ENCODE measurements at regions not wholly inside any gene's neighbourhood (a gene's known extent, or its start where the extent isn't known, plus 50 kb on each side); places are given as distances from the start of the nearest gene placed in this dataset.
"Not testable (repeated sequence)": the region's sequence is repeated elsewhere in the genome, so short reads cannot be mapped to it uniquely, and the experiment has no call there.

GRCh38 chr2:160730296-160730995, 236.8 kb upstream of the RBMS1 start:
- no peak for DNase-seq (ENCODE audit: low spot score)

GRCh38 chr2:160731415-160731814, 237.8 kb upstream of the RBMS1 start:
- no peak for DNase-seq (ENCODE audit: low spot score)

GRCh38 chr2:160731856-160732255, 238.2 kb upstream of the RBMS1 start:
- no peak for DNase-seq (ENCODE audit: low spot score)

- no peak for DNase-seq (ENCODE audit: low spot score)
Observed at GRCh38 chr2:160735696-160736095, 242.1 kb upstream of the RBMS1 start.

- no peak for DNase-seq (ENCODE audit: low spot score)
Observed at GRCh38 chr2:160736148-160737028, 242.8 kb upstream of the RBMS1 start.

- no peak for DNase-seq (ENCODE audit: low spot score)
Observed at GRCh38 chr2:160737247-160737646, 243.6 kb upstream of the RBMS1 start.

GRCh38 chr2:160741271-160741670, 247.7 kb upstream of the RBMS1 start:
- DNase-seq (ENCODE audit: low spot score): no peak

- DNase-seq (ENCODE audit: low spot score): no peak
Observed at GRCh38 chr2:160741815-160742214, 248.2 kb upstream of the RBMS1 start.

- DNase-seq (ENCODE audit: low spot score): no peak
Observed at GRCh38 chr2:160742667-160743066, 249.1 kb upstream of the RBMS1 start.

GRCh38 chr2:160747501-160748170, 254.0 kb upstream of the RBMS1 start:
- DNase-seq (ENCODE audit: low spot score): no peak

GRCh38 chr2:160751021-160751420, 257.4 kb upstream of the RBMS1 start:
- DNase-seq (ENCODE audit: low spot score): no peak

- no peak for DNase-seq (ENCODE audit: low spot score)
Observed at GRCh38 chr2:160752475-160753330, 259.1 kb upstream of the RBMS1 start.

- no peak for DNase-seq (ENCODE audit: low spot score)
Observed at GRCh38 chr2:160753331-160753654, 259.7 kb upstream of the RBMS1 start.

GRCh38 chr2:160753960-160754359, 260.4 kb upstream of the RBMS1 start:
- DNase-seq (ENCODE audit: low spot score): no peak

GRCh38 chr2:160756481-160756880, 262.9 kb upstream of the RBMS1 start:
- DNase-seq (ENCODE audit: low spot score): no peak

- not testable (repeated sequence) for DNase-seq (ENCODE audit: low spot score)
Observed at GRCh38 chr2:160762493-160763128, 269.0 kb upstream of the RBMS1 start.

GRCh38 chr2:160783474-160783873, 289.9 kb upstream of the RBMS1 start:
- DNase-seq (ENCODE audit: low spot score): no peak

GRCh38 chr2:160784034-160784433, 290.4 kb upstream of the RBMS1 start:
- no peak for DNase-seq (ENCODE audit: low spot score)

GRCh38 chr2:160790738-160791137, 297.1 kb upstream of the RBMS1 start:
- no peak for DNase-seq (ENCODE audit: low spot score)

GRCh38 chr2:160791884-160792283, 298.3 kb upstream of the RBMS1 start:
- no peak for DNase-seq (ENCODE audit: low spot score)

- no peak for DNase-seq (ENCODE audit: low spot score)
Observed at GRCh38 chr2:160792837-160793236, 299.2 kb upstream of the RBMS1 start.

GRCh38 chr2:160794926-160795325, 301.3 kb upstream of the RBMS1 start:
- no peak for DNase-seq (ENCODE audit: low spot score)

Measured in hematopoietic multipotent progenitor cell treated with erythropoietin and hydrocortisone succinate and interleukin-3 and kit ligand, for 15 days (in vitro differentiated cells).